ENCODE measurements at regions not wholly inside any gene's neighbourhood (a gene's known extent, or its start where the extent isn't known, plus 50 kb on each side); places are given as distances from the start of the nearest gene placed in this dataset.
A peak's percentile ranks its signal among the peaks of the same experiment; 100 is the strongest.

DNA sequence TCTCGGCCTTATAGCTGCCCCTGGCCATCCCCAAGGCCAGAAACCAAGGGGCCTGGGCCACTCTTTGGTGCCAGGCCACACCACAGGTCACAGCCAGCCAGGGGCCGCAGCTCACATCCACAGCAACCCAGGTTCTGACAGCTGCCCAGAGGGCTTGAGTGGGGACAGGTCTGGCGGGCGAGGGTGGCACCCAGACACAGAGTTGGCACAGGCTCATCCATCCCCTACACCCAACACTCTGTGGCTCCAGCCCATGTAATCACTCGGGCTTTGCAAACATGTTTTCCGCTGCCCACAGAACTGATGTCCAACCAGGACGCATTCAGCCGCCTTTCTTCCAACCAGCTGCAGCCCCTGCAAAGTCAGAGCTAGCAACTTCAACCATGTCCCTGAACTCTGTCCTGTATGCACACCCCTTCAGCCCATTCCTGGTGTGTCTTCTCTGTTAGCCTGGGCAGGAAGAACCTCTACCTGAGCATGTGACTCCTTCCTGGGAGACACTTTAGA lies 57.7 kb upstream of the PPP2R2D start:
- no peak for DNase-seq (ENCODE audit: low read depth)

GRCh38 chr10:131843881-131844284 lies 56.9 kb upstream of the PPP2R2D start:
- no peak for DNase-seq (ENCODE audit: low read depth)

- no peak for DNase-seq (ENCODE audit: low read depth)
These were observed 56.2 kb upstream of the PPP2R2D start for GRCh38 chr10:131844529-131845084.

- DNase-seq (ENCODE audit: low read depth) = no peak
These were observed 55.1 kb upstream of the PPP2R2D start for GRCh38 chr10:131845505-131846239.

GRCh38 chr10:131846240-131847101 lies 54.3 kb upstream of the PPP2R2D start:
- no peak for DNase-seq (ENCODE audit: low read depth)

DNA sequence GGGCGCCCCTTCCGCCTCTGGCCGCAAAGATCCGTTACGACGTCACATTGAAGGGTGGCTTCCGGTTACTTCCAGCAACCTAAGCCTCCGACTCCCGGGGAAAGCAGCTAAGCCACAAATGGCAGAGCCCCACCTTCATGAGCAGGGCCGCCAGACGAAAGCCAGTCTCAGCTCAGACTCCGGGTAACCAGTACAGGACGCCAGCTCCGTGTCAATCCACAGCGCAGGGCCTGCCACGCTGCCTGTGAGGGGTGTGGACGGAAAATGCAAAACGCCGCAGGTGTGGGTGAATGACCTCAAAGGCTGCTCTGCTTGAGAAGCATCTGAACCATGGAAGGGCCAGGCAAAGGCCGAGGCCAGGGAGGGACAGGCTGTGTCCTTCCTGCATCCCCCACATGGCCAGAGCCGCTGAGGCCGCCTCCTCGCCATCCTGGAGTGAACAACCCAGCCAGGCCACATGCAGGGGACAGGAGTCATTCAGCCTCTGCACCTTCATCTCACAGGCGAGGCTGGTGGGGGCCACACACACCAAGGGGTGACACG lies 53.5 kb upstream of the PPP2R2D start:
- DNase-seq (ENCODE audit: low read depth) = no peak

DNA sequence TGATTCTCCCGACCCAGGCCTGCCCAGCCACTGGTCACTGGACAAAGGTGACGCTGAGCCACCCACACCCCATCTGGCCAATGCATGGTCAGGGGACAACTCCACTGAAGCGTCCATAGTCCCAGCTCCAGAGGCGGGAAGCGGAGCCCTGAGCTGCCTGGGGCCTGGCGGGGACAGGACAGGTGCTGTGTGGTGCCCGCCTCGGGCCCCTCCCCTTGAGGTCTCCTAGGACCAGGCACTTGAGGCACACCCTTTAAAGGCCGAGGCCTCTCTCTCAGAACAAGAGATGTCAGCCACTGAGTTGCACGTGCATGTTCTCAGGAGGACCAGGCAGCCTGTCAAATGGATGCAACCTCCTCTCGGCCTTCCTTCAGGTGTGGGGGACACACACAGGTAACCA lies 52.5 kb upstream of the PPP2R2D start:
- no peak for DNase-seq (ENCODE audit: low read depth)

GRCh38 chr10:131848741-131849590 lies 51.8 kb upstream of the PPP2R2D start:
- DNase-seq (ENCODE audit: low read depth) = no peak

DNA sequence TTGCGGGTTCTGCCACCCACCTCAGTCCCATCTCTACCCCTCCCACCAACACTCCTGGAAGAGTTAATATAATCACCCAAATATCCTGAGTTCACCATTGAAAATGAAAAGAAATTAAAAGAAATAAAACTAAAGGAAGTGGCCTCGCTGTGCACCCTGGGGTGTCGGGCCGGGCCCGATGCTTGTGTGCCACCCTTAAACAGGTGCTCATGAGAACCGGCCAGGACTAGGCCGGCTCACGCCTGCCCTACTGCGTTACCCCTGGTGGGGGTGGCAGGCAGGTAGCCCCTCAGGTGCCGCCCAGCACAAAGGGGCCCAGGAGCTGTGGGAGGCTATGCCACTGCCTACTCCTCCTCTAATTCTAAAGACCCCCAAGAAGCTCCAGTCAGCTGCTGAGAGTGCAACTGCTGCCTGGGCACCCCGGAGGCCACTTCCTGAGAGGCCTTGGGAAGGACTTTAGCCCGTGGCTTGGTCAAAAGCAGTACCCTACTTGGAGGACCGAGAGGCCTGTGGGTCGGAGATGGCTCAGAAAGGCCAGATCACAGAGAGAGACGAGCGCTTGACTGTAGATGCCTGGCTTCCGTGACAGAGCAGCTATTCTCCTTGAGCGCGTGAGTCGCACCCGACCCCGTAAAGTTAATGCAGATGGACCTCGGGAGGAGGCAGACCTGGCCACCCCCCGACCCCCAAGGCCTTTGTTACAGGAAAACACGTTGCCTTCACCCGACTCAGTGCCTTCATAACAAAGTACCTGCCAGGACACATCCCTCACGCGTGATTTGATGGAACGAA lies 51.0 kb upstream of the PPP2R2D start:
- no peak for DNase-seq (ENCODE audit: low read depth)

DNA sequence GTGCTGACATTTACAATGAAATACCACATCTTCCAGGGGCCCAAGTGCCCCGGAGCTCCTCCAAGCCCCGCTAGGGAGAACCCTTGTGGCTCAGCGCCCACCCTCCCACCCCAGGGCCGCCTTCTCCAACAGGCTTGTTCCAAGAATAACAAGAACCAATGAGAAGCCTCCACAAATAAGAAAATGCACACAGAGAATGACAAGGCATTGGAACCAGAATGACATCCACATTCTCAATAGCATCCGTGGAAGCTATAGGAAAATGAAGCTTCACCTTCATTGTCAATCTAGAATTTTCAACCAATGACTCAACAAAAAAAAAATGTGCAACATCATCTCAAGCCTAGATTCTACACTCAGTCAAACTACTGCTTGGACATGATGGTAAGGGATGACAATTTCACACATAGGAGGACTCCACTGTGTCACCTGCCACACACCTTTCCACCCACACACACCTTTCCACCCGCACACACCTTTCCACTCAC lies 50.4 kb upstream of the PPP2R2D start:
- DNase-seq (ENCODE audit: low read depth) = peak; percentile 44
